Skeletal muscle cell (primary cell): ENCODE measurements at regions not wholly inside any gene's neighbourhood (a gene's known extent, or its start where the extent isn't known, plus 50 kb on each side); places are given as distances from the start of the nearest gene placed in this dataset.
"Not testable (repeated sequence)": the region's sequence is repeated elsewhere in the genome, so short reads cannot be mapped to it uniquely, and the experiment has no call there.

Source experiments
- DNase-seq: peaks from one replicate; pipeline ENCODE4 v3.0.0-alpha.2; 2010; ENCODE audit warnings: low read depth
- H3K4me3 ChIP-seq: 2 replicates; pipeline ENCODE4 v1.5.1; 2011; ENCODE audit warnings: low read depth, mild to moderate bottlenecking, control low read depth, low read length, moderate library complexity

DNA sequence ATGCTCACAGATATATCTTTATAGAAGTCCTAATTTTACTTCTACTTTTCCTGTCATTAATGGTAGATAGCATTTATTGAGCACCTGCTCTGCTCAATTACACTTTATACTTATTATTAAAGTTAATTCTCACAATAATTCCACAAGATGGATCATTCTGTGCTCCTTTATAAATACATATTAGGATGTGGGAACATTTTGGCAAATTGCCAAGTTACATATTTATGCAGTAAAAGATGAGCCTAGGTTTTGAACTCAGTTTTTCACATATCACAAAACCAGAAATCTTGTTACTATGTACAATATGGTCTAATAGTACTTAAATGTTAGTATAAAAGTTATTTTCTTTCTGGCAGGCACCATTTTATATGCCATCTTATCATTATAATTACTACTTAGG, 895.0 kb upstream of the B3GALT2 start:
- H3K4me3 ChIP-seq, result no peak overlapping the region
- DNase-seq, result no peak

- no peak overlapping the region for H3K4me3 ChIP-seq
- DNase-seq, result no peak
These were observed 894.4 kb upstream of the B3GALT2 start for GRCh38 chr1:194080826-194081225.

DNA sequence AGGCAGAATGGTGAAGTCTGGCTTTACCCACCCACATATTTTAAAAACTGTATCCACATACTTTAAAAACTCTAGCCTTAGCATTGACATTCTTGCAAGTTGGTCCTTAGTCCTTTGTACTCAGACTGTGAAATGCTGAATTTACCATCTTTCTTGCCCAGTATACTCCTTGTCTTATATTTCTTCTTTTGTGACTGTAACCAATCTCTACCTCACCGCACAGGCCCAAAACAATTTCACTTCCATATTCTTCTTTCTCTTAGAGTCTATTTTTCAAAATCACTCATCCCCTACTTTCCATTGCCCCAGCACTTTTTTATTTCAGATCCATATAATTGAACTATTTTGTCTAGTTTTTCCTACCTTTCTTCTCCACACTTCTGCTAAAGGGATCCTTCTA, 892.4 kb upstream of the B3GALT2 start:
- DNase-seq, result no peak
- H3K4me3 ChIP-seq, result no peak overlapping the region

GRCh38 chr1:194076646-194077045, 890.2 kb upstream of the B3GALT2 start:
- DNase-seq, result no peak

GRCh38 chr1:194073833-194074232, 887.4 kb upstream of the B3GALT2 start:
- DNase-seq, result no peak
- H3K4me3 ChIP-seq, result no peak overlapping the region

More at GRCh38 chr1:194076646-194077045, 890.2 kb upstream of the B3GALT2 start:
- H3K4me3 ChIP-seq, result no peak overlapping the region

DNA sequence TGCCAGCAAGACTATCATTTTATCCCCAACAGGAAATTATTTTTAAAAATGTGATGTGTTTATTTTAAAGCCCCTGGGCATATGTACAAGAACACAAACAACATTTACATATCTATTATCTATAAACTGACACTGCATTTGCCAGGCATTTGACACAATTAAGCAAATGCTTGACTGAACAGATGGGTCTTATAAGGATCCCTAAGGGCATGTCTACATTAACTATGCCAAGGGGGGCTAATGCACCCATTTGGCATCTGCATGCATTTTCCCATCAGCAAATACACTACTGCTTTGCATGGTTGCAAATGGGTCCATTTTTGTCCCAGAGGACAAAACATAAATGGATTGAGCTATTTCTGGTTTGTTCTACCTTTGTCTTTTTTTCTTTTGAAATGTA, 884.8 kb upstream of the B3GALT2 start:
- DNase-seq, result no peak
- H3K4me3 ChIP-seq, result no peak overlapping the region

GRCh38 chr1:194069831-194070218, 883.4 kb upstream of the B3GALT2 start:
- DNase-seq, result no peak
- H3K4me3 ChIP-seq, result no peak overlapping the region

DNA sequence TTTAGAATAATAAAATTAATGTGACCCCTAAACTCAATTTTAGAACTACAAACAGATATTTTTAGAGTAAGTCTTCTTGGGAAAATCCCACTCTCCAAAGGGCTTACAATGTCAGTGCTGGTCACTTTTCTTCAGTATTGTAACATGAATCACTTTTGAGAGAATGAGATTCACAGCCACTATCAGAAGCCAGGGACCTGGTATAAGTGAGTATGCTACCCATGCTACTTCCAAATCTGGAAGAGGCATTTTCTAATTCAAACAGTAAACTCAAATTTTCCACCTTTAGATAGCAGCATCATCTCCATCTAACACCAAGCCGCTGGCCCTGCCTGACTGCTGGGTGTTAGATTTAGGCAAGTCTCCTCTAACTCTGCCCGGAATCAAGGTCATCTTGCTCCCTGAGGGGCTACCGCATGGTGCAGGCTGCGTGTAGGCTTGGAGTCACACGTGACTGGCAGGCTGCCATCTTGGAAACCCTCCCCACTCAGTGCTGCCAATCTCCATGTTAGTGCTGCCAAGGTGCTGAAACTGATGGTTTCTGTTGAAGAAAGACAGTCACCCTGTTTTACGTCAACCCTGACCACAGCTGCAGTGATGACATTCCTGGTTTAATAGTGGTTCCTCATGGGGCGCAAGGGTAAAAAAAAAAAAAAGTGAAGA, 882.9 kb upstream of the B3GALT2 start:
- no peak for DNase-seq
- no peak overlapping the region for H3K4me3 ChIP-seq

GRCh38 chr1:194068446-194069167, 882.2 kb upstream of the B3GALT2 start:
- no peak for DNase-seq
- no peak overlapping the region for H3K4me3 ChIP-seq

- DNase-seq, result no peak
- no peak overlapping the region for H3K4me3 ChIP-seq
These were observed 881.4 kb upstream of the B3GALT2 start for GRCh38 chr1:194067772-194068171.

DNA sequence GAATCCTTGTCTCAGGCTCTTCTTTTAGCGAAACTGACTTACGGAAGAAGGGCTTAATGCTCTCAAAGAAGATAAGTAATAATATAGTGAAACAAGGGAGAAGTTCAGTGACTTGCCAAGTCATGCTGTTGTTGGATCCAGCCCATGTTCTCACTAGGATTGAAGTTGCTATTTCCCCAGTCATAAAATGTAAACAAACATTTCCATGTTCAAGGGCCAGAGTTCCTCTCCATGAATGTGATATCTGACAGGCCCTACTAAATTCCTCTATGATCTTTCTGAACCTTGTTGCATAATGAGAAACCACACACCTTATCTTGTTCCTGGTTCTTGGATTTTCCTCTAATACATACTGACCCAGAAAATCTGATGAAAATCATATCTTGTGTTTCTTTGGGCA, 876.5 kb upstream of the B3GALT2 start:
- DNase-seq, result no peak
- H3K4me3 ChIP-seq, result no peak overlapping the region

DNA sequence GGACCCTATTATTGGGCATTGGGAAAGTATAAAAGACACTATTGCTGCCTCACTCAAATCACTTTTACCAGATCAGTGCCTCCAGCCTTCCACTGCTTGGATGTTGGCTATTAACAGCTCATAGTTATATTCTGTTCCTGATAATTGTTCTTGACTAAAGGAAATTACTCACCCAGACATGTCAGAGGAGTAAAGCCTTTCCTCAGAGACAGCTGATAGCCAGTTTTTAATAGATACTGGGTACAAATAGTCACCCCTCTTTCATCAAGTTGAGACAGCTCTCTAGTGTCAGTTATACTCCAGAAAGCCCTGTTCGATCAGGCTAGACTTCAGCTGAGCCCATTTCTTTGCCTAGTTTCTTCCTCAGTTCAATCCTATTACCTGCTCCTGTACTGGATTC, 876.1 kb upstream of the B3GALT2 start:
- no peak for DNase-seq

DNA sequence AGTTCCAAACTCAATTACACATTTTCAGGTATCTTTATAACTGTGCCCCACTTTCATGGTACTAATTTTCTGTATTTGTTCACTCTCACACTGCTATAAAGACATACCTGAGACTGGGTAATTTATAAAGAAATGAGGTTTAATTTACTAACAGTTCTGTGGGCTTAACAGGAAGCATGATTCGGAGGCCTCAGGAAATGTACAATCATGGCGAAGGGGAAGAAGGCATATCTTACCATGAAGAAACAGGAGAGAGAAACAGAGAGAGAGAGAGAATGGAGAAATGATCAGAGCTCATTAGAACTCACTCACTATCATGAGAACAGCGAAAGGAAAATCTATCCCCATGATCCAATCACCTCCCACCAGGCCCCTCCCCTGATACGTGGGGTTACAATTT, 874.1 kb upstream of the B3GALT2 start:
- no peak overlapping the region for H3K4me3 ChIP-seq
- DNase-seq, result no peak

More for the DNA sequence above, 876.1 kb upstream of the B3GALT2 start:
- H3K4me3 ChIP-seq, result no peak overlapping the region

- not testable (repeated sequence) for DNase-seq, H3K4me3 ChIP-seq
These were observed 871.9 kb upstream of the B3GALT2 start for GRCh38 chr1:194058268-194058667.

GRCh38 chr1:194056169-194056568, 869.8 kb upstream of the B3GALT2 start:
- H3K4me3 ChIP-seq, result no peak overlapping the region
- DNase-seq, result no peak

DNA sequence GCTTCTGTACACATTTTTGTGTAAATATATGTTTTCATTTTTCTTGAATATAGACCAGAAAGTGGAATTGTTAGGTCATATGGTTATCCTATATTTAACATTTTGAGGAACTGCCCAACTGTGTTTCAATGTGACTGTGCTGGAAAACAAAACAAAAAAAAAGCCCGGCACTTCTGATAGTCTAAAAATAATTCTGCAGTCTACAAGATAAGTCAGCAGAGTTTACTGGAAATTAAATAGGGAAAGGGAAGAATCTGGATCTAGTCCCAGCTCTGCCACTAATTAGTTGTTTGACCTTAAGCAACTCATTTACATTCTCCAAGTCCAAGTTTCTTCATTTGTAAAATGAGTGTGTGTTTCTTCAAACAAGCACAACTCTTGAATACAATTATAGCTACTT, 869.1 kb upstream of the B3GALT2 start:
- DNase-seq, result no peak

GRCh38 chr1:194052514-194053338, 866.3 kb upstream of the B3GALT2 start:
- no peak for DNase-seq
- no peak overlapping the region for H3K4me3 ChIP-seq

More for the DNA sequence above, 869.1 kb upstream of the B3GALT2 start:
- H3K4me3 ChIP-seq, result no peak overlapping the region

- no peak for DNase-seq
- H3K4me3 ChIP-seq, result no peak overlapping the region
These were observed 861.5 kb upstream of the B3GALT2 start for GRCh38 chr1:194047921-194048320.

DNA sequence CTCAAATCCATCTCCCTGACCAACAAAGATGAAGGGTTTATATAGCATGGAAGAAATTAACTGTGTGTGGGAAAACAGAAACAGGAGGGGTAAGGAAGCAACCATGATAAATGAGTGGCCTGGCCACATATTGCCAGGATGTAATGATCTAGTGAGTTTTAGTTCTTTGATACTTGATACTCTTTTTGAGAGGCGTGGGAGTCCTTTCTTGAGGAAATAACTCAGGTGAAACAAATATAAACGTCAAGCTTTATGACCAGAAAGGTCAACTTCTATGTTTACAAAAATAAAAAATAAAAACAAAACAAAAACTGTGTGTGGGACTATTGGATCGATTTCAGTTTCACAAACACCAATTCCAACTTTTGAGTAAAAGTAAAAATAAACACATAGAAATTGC, 860.8 kb upstream of the B3GALT2 start:
- DNase-seq, result no peak
- H3K4me3 ChIP-seq, result no peak overlapping the region

GRCh38 chr1:194045416-194045815, 859.0 kb upstream of the B3GALT2 start:
- no peak for DNase-seq
- H3K4me3 ChIP-seq, result no peak overlapping the region
